Transverse colon (tissue), 3 donors: ENCODE measurements at regions not wholly inside any gene's neighbourhood (a gene's known extent, or its start where the extent isn't known, plus 50 kb on each side); places are given as distances from the start of the nearest gene placed in this dataset.
"Not testable (repeated sequence)": the region's sequence is repeated elsewhere in the genome, so short reads cannot be mapped to it uniquely, and the experiment has no call there.

Source experiments
- EP300 ChIP-seq: sonication (generic); formaldehyde crosslinking; IDR thresholded peaks from one replicate; pipeline ENCODE4 v1.6.1; 2017; ENCODE audit warnings: antibody characterized with exemption, low read depth
- POLR2A ChIP-seq: fragments of 450-650 bp; IDR thresholded peaks from one replicate; pipeline ENCODE4 v1.6.1; 2016; ENCODE audit warnings: antibody characterized with exemption, mild to moderate bottlenecking, moderate library complexity
- TF ChIP-seq, protein P1 (sequence below), 5 experiments: fragments of 200-600 bp in 3 of 5; fragments of 450-650 bp in 2 of 5; sonication (generic) in 3 of 5; IDR thresholded peaks; 1 replicate in 2 of 5; 2 replicates in 3 of 5; pipeline ENCODE4 v1.5.1; 2016 to 2017; ENCODE audit warnings: antibody characterized with exemption in 5 of 5, inconsistent platforms in 3 of 5, mild to moderate bottlenecking in 2 of 5, moderate library complexity in 1 of 5

DNA sequence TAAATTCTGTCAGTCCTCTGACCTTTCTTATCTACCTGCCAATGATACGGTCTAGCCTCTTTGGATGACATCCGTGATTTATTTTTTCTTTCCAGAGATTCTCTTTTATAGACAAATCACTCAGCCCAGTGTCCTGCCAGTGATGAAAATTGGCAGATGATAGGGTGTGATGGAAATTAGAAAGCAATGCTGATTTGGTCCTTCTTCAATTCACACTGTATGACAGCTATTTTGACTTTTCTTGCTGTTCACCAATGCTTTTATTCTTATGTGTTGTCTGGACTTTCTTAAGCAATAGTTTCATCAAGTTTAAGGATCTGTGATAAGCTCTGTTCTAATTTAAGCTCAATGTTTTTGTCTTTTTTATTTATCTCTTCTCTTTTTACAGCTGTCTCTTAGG is 63.6 kb upstream of the TPTE start:
- TF ChIP-seq, protein P1, sequence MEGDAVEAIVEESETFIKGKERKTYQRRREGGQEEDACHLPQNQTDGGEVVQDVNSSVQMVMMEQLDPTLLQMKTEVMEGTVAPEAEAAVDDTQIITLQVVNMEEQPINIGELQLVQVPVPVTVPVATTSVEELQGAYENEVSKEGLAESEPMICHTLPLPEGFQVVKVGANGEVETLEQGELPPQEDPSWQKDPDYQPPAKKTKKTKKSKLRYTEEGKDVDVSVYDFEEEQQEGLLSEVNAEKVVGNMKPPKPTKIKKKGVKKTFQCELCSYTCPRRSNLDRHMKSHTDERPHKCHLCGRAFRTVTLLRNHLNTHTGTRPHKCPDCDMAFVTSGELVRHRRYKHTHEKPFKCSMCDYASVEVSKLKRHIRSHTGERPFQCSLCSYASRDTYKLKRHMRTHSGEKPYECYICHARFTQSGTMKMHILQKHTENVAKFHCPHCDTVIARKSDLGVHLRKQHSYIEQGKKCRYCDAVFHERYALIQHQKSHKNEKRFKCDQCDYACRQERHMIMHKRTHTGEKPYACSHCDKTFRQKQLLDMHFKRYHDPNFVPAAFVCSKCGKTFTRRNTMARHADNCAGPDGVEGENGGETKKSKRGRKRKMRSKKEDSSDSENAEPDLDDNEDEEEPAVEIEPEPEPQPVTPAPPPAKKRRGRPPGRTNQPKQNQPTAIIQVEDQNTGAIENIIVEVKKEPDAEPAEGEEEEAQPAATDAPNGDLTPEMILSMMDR (IDR thresholded peaks at IDR 0.05), result not testable (repeated sequence)
- not testable (repeated sequence) for TF ChIP-seq EP300, POLR2A
